GM19328 (cell line): ENCODE measurements at regions not wholly inside any gene's neighbourhood (a gene's known extent, or its start where the extent isn't known, plus 50 kb on each side); places are given as distances from the start of the nearest gene placed in this dataset.

Source experiments
- ATAC-seq: cut with Tn5 transposase; IDR thresholded peaks from one replicate; pipeline ENCODE4 v1.9.1; 2021; ENCODE audit warnings: mild to moderate bottlenecking, moderate library complexity; ENCODE audit not compliant: unreplicated experiment

DNA sequence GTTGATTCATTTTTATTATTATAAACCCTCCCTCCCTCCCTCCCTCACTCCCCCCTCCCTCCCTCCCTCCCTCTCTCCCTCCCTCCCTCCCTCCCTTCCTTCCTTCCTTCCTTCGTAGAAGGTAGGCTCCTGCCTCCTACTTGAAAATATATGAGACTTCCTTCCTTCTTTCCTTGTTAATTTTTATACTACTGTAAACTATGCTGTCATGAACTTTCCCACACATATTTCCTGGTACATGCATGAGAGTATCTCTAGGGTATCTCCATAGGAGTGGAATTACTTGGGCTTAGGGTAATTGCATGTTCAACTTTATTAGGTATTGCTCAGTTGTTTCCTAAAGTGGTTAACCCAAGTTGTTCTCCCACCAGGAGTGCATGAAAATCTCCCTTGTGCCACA lies 330.6 kb downstream of the KCNRG start:
- ATAC-seq, result no peak

DNA sequence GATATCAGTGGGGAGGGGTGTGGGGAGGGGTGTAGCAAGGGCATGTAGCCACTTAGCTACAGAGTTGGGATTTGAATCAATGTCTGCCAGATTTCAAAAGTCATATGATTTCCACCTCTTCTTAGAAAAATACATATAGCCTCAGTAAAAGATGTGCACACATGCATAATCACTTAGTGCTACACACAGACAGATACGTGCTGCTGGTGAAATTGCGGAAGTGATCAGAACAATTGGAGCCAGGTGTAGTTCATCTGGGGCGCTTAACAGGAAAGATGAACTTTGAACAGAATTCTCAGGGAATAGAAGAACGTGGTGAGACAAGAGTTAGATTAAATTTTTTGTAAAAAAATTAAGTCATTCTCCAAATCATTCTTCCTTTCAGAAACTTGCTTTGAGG lies 333.1 kb downstream of the KCNRG start:
- no peak for ATAC-seq

- no peak for ATAC-seq
These were observed 337.7 kb downstream of the KCNRG start for GRCh38 chr13:50352720-50353480.

GRCh38 chr13:50353651-50354415 lies 338.6 kb downstream of the KCNRG start:
- ATAC-seq, result no peak

GRCh38 chr13:50355797-50356196 lies 340.6 kb downstream of the KCNRG start:
- no peak for ATAC-seq

DNA sequence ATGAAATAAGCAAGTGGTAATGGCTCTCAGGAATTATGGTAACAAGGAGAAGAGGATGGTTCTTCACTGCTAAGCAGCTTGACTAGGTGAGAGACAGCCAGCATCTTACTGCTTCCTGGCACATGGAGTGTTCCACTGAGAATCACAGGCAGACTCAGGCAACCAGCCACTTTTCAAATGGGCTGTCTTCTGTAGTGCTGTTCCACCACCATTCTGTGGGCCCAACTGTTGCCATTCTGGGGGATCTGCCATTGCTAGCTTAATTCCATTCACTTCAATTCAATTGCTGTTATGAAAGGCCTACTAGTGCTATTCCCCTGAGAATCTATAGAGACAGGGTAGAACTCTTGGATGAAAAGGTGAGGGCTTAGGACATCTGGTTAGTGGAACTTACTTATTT lies 341.9 kb downstream of the KCNRG start:
- ATAC-seq, result no peak

DNA sequence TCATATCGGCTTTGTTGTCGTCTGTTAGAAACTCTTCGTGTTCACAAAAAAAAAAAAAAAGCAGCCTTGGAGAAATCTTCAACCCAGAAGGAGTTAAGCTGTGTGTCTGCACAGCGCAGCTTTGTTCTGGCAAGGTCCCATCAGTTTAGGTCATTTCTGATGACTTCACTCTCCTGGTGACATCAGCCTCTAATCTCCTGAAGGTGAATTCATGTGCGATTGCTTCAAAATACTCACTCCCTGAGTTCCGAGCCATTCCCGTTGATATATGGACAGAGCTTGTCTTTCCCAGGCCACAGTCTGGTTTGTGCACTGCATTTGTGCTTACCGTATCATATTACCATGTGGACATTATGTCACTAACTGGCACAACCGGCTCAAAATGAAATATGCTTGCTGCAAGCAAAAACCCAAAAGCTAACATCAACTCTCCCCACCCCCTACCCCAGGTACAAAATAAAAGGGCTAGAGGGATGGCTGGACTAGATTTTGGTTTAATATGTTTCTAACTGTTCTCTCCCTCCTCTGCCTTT lies 342.4 kb downstream of the KCNRG start:
- no peak for ATAC-seq

DNA sequence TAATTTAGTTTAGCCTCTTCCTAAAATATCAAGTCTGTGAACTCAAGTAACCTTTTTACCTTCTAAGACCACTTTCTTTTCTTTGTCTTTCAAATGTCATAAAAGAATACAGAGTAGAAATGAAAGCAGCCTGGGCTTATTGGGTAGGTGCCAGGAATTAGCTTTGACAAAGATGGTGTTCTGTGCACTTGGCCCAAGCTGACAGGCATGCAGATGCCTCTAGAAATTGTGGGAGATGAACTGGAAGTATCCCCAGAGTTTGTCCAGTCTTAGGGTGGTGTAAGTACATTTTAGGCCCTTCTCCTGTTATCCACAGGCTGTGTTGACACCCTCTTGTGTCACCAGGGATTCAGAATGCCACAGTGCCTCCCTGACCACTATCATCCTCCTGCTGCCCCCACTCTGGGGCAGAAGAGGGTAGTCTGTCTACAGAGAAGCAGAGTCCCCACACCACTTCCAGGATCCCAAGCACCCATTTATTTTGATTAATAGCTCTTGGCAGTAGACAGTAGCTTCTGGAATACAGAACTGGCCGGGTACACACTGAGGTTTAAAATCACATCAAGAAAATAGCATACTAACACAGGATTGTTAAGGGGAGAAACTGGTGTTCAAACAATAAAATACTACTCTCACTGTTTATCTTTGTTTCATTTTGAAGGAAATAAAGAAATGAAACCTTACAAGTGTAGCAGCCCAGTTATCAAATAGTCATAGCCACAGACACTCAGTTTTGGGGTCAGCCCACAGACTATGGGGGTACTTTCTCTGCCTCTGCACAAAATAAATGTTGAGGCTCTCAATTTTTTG lies 343.2 kb downstream of the KCNRG start:
- ATAC-seq, result no peak

GRCh38 chr13:50359041-50359367 lies 343.8 kb downstream of the KCNRG start:
- no peak for ATAC-seq

DNA sequence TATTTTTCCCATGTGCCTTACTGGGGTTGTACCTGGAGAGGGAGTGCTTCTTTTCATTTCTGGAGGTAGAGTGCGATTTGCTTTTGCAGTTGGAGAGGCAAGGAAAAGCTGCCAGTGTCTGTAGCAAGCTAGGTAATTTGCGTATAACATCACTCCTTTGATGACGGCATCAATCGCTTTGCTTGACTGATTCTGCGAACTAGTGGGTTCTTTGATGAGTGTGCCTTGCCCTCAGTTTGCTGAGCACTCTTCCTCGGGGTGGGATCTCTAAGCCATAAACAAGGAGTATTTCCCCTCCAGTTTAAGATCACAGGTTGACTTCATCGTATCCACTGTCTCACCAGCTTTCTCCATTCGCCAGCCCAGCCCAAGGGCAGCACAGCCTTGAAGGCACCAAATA lies 344.5 kb downstream of the KCNRG start:
- no peak for ATAC-seq

GRCh38 chr13:50360637-50361036 lies 345.4 kb downstream of the KCNRG start:
- no peak for ATAC-seq

GRCh38 chr13:50361282-50361681 lies 346.0 kb downstream of the KCNRG start:
- ATAC-seq, result no peak

DNA sequence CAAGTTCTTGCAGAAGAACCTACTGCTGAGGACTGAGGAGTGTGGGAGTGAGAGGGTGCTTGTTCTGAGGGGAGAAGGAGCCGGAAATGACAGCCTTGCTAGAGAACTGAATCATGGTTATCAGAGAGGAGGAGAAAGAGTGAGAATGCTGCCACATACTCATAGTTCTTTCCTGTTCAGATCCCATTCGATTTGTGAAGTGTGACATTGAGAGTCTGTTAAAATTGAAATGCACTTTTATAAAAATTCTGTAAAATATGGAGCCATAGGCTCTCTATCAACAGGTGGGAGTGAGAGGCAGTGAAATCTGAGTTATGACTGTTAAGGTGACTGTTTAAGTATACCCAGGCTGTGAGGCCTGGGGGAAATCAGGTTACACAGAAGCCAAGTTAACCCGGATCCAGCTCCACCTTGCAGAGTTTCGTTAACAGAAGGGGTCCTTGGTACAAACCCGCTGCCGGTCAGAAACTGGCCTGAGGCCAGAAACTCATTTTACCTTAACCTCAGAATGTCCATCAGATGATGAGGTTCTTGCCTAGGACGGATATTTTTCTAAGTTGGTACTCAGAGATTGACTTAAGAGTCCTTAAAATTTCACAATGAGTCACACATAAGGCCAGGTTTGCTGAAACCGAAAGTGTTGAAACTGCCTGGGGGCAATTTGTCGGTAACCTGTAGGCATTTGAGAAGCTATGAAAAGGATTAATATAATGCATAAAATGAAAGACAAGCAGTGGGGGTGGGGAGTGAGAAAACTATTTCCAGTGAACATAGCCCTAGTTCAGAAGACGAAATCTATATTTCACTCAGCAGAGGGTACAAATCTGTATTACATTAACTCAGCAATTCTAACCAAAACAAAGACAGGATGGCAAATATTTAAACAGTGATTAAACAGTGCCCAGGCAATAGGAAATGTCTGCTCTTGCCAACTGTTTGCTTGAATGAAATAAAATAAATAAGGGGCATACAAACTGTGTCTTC lies 350.5 kb downstream of the KCNRG start:
- no peak for ATAC-seq

DNA sequence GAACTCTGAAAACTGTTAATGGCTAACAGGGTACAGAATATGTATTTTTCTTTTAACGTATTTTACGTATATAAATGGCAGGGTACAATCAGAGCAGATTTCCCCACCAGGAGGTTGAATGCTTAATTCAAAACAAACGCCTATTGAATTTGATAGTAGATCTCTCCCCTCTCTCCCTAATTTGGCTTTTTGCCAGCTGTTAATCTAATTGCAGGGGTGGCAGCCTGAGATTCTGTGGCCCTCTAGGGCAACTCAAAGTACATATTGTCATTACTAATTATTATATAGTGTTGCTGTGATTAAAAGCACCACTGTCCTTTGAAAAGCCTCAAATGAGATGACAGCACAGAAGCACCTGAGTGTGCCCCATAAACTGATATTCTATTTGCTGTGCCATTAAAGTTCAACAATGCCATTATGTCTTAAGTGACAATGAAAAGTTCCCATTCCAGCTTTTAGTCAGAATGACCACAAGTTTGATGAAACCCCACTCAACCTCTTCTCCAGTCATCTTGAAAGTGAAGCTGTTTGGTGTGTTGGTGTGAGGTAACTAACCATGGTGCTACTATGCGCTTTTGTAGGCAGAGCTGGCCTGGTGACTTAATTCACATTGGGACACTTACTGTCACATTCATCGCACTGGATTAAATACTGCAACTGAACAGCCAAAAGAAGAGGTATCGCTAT lies 351.4 kb downstream of the KCNRG start:
- ATAC-seq, result peak; percentile 57

GRCh38 chr13:50369646-50370045 lies 354.4 kb downstream of the KCNRG start:
- ATAC-seq, result no peak

GRCh38 chr13:50370303-50370950 lies 355.2 kb downstream of the KCNRG start:
- peak; percentile 69 for ATAC-seq

DNA sequence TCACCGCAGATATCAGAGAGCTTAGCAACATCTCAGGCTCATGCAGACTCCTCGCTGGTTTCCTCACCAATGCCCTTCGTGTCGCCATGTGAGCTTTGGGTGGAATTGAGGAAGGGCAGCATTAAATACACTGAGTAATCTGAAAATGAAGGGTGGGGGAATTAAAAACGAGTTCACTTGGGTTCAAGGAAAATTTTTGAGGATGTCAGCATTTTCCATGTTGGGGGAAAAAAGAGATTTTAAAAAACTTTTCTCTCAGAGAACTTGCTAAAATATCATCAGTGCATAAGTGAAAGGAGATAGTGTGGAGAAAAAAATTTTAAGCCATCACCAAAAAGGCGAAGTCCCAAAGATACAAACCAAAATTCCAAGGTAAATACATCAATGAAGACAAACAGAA lies 359.3 kb downstream of the KCNRG start:
- ATAC-seq, result no peak

GRCh38 chr13:50375792-50376191 lies 360.5 kb downstream of the KCNRG start:
- ATAC-seq, result no peak

DNA sequence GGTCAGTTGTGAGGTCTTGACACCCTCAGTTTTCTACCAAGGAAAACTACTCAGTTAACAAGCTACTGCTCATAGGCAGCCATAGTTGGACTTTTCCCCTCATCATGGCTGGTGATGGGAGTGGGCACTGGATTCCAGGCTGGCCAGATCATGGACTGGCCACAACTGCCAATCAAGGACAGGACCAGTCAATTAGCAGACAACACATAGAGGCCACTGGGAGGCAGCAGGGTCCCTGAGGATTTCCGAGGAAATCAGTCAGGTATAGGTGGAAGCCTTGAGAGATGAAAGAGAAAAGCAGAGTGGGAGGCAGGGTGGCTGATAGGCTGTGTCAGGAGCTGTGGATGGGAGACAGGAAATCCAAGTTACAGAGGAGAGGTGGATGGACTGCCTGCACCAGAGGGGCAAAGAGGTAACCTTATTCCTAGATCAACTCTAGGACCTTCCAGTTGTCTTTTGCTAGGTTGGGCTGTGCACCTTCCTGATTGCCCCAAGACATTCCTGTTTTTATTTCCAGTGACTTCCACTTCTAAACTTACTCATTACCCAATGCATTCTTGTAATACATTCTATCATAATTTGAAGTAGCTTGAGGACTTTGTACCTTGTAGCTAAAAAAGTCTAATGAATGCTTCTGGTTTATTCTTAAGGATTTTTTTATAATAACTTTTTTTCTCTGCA lies 361.8 kb downstream of the KCNRG start:
- ATAC-seq, result no peak
